Ascending aorta (tissue), 2 donors: ENCODE measurements at regions not wholly inside any gene's neighbourhood (a gene's known extent, or its start where the extent isn't known, plus 50 kb on each side); places are given as distances from the start of the nearest gene placed in this dataset.
A peak's percentile ranks its signal among the peaks of the same experiment; 100 is the strongest.

Experiments used
- DNase-seq, 2 donors: peaks; one replicate each; pipeline ENCODE4 v3.0.0-alpha.2; 2019; ENCODE audit warnings: low spot score in 2 of 2
- H3K27ac ChIP-seq, 2 donors: fragments of 200-600 bp; sonication (generic); one replicate each; pipeline ENCODE4 v1.5.1; 2016 to 2017; ENCODE audit warnings: mild to moderate bottlenecking in 1 of 2
- H3K27me3 ChIP-seq: fragments of 200-600 bp; sonication (generic); one replicate; pipeline ENCODE4 v1.5.1; 2017
- H3K36me3 ChIP-seq, 2 donors: fragments of 200-600 bp; sonication (generic); one replicate each; pipeline ENCODE4 v1.5.1; 2016
- H3K4me1 ChIP-seq, 2 donors: fragments of 200-600 bp; sonication (generic); one replicate each; pipeline ENCODE4 v1.5.1; 2016 to 2017; ENCODE audit warnings: mild to moderate bottlenecking in 1 of 2
- H3K4me3 ChIP-seq, 2 donors: fragments of 200-600 bp; sonication (generic); one replicate each; pipeline ENCODE4 v1.5.1; 2016 to 2017; ENCODE audit warnings: mild to moderate bottlenecking in 1 of 2
- H3K9me3 ChIP-seq, 2 donors: fragments of 200-600 bp; sonication (generic); one replicate each; pipeline ENCODE4 v1.5.1; 2016
- intact Hi-C: fragments of 100-400 bp; cut with DNase I; formaldehyde crosslinking; loops from one replicate; pipeline ENCODE4 v1.15.1; 2023
- TF ChIP-seq, protein P1 (sequence below), 3 experiments: fragments of 200-600 bp in 2 of 3; fragments of 450-650 bp in 1 of 3; sonication (generic) in 2 of 3; IDR thresholded peaks; one replicate each; pipeline ENCODE4 v1.5.1; 2016 to 2019; ENCODE audit warnings: antibody characterized with exemption in 3 of 3, mild to moderate bottlenecking in 1 of 3, moderate library complexity in 1 of 3

DNA sequence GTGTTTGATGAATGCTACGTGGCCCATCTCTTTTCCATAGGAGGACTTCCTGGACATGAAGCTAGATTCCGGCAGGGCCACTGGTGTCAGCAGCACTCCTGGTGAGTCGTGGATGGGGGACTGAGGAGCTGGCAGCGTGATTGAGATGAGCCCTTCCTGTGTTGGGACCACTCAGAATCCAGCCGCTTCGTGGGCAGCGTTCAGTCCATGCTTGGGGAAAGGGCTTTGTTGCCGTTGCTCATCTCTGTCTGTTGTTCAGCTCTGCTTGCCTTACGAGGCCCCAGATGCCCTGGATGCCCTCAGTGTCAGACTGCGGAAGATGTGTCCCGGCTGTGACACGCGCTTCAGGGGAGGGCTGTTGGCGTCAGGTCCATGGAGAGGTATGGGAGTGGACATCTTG is 127.1 kb upstream of the RTL1 start:
- peak in 1 of 2 donors; percentile 35 for DNase-seq
- intact Hi-C loops: no loop called here

GRCh38 chr14:101031186-101031585 is 127.7 kb upstream of the RTL1 start:
- H3K9me3 ChIP-seq: no peaks in the 10 kb centered on the region
- H3K4me1 ChIP-seq: no peaks in the 10 kb centered on the region
- TF ChIP-seq, protein P1, sequence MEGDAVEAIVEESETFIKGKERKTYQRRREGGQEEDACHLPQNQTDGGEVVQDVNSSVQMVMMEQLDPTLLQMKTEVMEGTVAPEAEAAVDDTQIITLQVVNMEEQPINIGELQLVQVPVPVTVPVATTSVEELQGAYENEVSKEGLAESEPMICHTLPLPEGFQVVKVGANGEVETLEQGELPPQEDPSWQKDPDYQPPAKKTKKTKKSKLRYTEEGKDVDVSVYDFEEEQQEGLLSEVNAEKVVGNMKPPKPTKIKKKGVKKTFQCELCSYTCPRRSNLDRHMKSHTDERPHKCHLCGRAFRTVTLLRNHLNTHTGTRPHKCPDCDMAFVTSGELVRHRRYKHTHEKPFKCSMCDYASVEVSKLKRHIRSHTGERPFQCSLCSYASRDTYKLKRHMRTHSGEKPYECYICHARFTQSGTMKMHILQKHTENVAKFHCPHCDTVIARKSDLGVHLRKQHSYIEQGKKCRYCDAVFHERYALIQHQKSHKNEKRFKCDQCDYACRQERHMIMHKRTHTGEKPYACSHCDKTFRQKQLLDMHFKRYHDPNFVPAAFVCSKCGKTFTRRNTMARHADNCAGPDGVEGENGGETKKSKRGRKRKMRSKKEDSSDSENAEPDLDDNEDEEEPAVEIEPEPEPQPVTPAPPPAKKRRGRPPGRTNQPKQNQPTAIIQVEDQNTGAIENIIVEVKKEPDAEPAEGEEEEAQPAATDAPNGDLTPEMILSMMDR (IDR thresholded peaks at IDR 0.05): no peak
- DNase-seq: peak in 1 of 2 donors; percentile 16
- H3K27me3 ChIP-seq: no peaks in the 10 kb centered on the region
- H3K36me3 ChIP-seq: no peaks in the 10 kb centered on the region
- H3K4me3 ChIP-seq: no peak overlapping the region
- intact Hi-C loops: no loop called here
- no peak overlapping the region for H3K27ac ChIP-seq

More for the DNA sequence above, 127.1 kb upstream of the RTL1 start:
- Histone ChIP-seq H3K27ac (no peak overlapping the region), H3K36me3 (no peaks in the 10 kb centered on the region), H3K4me1 (no peaks in the 10 kb centered on the region), H3K4me3 (no peak overlapping the region), H3K27me3 (no peaks in the 10 kb centered on the region), H3K9me3 (no peaks in the 10 kb centered on the region)
- TF ChIP-seq, protein P1 (IDR thresholded peaks at IDR 0.05): no peak

DNA sequence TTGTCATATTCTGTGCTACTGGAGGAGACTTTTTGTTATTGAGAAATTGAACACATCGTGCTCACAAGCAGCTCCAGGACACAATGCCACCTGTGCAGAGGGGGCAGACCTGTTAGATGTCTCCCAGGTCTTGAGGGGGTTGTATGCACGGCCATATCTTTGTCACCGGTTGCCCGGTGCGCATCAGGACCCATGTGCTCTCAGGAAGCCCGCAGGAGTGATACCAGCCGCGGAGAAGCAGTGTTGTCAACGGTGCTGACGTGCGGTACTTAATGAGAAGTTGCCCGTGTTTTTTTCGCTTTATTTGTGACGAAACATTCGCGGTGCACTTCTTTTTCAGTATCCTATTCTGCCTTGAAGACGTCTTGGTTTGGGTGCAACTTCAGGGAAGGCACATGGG is 128.2 kb upstream of the RTL1 start:
- peak in 1 of 2 donors; percentile 30 for DNase-seq
- Histone ChIP-seq H3K27ac (no peak overlapping the region), H3K9me3 (no peaks in the 10 kb centered on the region), H3K36me3 (no peaks in the 10 kb centered on the region), H3K4me1 (no peaks in the 10 kb centered on the region), H3K4me3 (no peak overlapping the region), H3K27me3 (no peaks in the 10 kb centered on the region)
- intact Hi-C loops: no loop called here
- TF ChIP-seq, protein P1 (IDR thresholded peaks at IDR 0.05): no peak

- H3K27ac ChIP-seq: no peak overlapping the region
- intact Hi-C loops: no loop called here
- TF ChIP-seq, protein P1 (IDR thresholded peaks at IDR 0.05): no peak
- H3K4me1 ChIP-seq: no peaks in the 10 kb centered on the region
- no peaks in the 10 kb centered on the region for H3K27me3 ChIP-seq
- DNase-seq: no peak
- H3K4me3 ChIP-seq: no peak overlapping the region
- no peaks in the 10 kb centered on the region for H3K36me3 ChIP-seq
- H3K9me3 ChIP-seq: no peaks in the 10 kb centered on the region
These were observed 128.9 kb upstream of the RTL1 start for GRCh38 chr14:101032433-101032832.

GRCh38 chr14:101033006-101033405 is 129.5 kb upstream of the RTL1 start:
- TF ChIP-seq, protein P1 (IDR thresholded peaks at IDR 0.05): no peak
- intact Hi-C loops: no loop called here
- no peaks in the 10 kb centered on the region for H3K27me3 ChIP-seq
- no peaks in the 10 kb centered on the region for H3K36me3 ChIP-seq
- H3K27ac ChIP-seq: no peak overlapping the region
- no peaks in the 10 kb centered on the region for H3K9me3 ChIP-seq
- no peak overlapping the region for H3K4me3 ChIP-seq
- no peaks in the 10 kb centered on the region for H3K4me1 ChIP-seq
- peak in 1 of 2 donors; percentile 19 for DNase-seq
